ENCODE measurements at regions not wholly inside any gene's neighbourhood (a gene's known extent, or its start where the extent isn't known, plus 50 kb on each side); places are given as distances from the start of the nearest gene placed in this dataset.

DNA sequence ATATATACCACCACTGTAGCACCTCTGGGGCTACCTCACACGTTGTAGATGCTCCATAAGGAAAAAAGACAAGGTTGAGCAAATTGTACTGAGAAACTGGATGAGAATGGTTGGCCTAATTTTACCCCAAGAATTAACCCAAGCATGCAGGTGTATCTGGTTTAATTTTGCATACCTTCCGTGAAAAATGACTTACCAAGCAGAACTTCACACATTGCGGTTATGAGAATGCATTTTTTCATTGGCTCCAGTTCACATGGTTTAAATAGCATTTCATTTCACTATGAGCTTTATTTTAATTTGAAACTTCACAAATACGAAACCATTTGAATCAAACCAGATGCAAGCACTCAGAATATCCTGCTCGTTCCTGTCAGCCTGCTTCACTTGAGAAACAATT is 512.2 kb downstream of the LTN1 start:
- Histone ChIP-seq H3K27me3 (ENCODE audit: control insufficient read depth in 2 of 2, insufficient read depth in 2 of 2, low read length in 2 of 2) (no peaks in the 10 kb centered on the region), H3K79me2 (ENCODE audit: control insufficient read depth, insufficient read depth, low read length) (no peaks in the 10 kb centered on the region), H3K9ac (replicated peaks; ENCODE audit: extremely low read depth, insufficient read depth, low read length) (no peak overlapping the region), H3K4me2 (ENCODE audit: insufficient read depth, low read length) (no peak overlapping the region), H4K20me1 (replicated peaks; ENCODE audit: control insufficient read depth, extremely low read depth, insufficient read depth, low read length) (no peaks in the 10 kb centered on the region), H3K4me3 (replicated peaks in 1 of 3; ENCODE audit: insufficient read depth in 1 of 3, low read depth in 1 of 3, low read length in 3 of 3) (no peak overlapping the region), H2AFZ (ENCODE audit: low read depth, low read length) (no peak overlapping the region), H3K4me1 (ENCODE audit: control insufficient read depth, extremely low read depth, insufficient read depth, low read length) (no peaks in the 10 kb centered on the region), H3K27ac (ENCODE audit: insufficient read depth, low read depth, low read length) (no peak overlapping the region), H3K9me3 (replicated peaks; ENCODE audit: control insufficient read depth, insufficient read depth, low read length) (no peaks in the 10 kb centered on the region), H3K9me1 (replicated peaks; ENCODE audit: control insufficient read depth, extremely low read depth, insufficient read depth, low read length) (no peaks in the 10 kb centered on the region), H3K36me3 (ENCODE audit: control insufficient read depth in 2 of 2, extremely low read depth in 1 of 2, insufficient read depth in 2 of 2, low read length in 2 of 2) (no peaks in the 10 kb centered on the region)
- no peak for FAIRE-seq
- CTCF ChIA-PET = no interaction called here
- POLR2A ChIA-PET = no interaction called here
- no TSS peak for BruUV-seq (replicated peaks)
- dilution Hi-C loops (cut with MboI; ENCODE audit: extremely low pct_ligation_motif_present, low sequenced_read_pairs) (no loop called here), intact Hi-C loops (cut with micrococcal nuclease) (no loop called here)
- TF ChIP-seq POLR2A (IDR thresholded peaks at IDR 0.05; ENCODE audit: low read depth, low read length) (no peak), GATA2 (IDR thresholded peaks at IDR 0.05; ENCODE audit: insufficient read depth, insufficient read length, low read depth, low read length) (no peak), FOS (IDR thresholded peaks at IDR 0.05; ENCODE audit: borderline replicate concordance, insufficient read depth, low read length) (no peak), JUN (IDR thresholded peaks at IDR 0.05; ENCODE audit: borderline replicate concordance, insufficient read depth, insufficient read length, low read depth) (no peak), EZH2 (IDR thresholded peaks at IDR 0.05; ENCODE audit: borderline replicate concordance, low read depth, low read length, severe bottlenecking) (no peak)
- TF ChIP-seq, protein P1, sequence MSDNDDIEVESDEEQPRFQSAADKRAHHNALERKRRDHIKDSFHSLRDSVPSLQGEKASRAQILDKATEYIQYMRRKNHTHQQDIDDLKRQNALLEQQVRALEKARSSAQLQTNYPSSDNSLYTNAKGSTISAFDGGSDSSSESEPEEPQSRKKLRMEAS (IDR thresholded peaks at IDR 0.05; ENCODE audit: insufficient read depth, insufficient read length) = no peak
- no peak for DNase-seq (ENCODE audit: low read depth, low spot score)

DNA sequence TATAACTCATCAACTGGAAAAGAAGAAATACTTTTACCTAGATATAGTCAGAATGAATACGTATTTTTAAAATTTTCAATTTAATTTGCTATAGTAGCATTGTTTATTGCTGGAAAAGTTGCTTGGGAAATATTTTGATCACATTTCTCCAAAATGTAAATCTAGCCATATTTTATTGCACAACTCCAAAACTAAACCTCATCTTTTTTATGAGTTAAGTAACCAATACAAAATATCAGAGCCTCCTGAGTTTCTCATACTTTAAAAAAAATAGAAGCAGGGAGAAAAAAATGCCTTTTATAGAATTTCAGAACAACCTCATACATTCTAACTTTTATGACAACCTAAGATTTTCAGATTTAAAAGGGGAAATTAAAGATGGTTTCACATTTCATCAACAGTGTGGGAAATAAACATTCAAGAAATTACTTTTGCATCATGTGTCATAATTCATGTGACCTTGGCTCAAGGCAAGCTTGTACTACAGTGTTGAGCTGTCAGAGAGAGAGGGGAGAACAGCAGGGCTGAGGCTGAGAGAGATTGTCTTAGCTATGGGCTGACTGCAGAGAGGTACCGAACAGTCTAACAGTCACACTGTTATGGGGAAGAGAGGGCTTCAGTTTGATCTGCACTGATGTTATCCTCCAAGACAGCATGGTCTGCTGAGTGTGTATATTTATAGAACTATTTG is 519.0 kb downstream of the LTN1 start:
- ChIA-PET CTCF (interaction anchor here (1.0 kb wide), 1 partner anchor 275 kb away, joined by 3 read pairs; no protein-coding TSS in a partner anchor), POLR2A (no interaction called here)
- no peak for DNase-seq (ENCODE audit: low read depth, low spot score)
- no TSS peak for BruUV-seq (replicated peaks)
- Histone ChIP-seq H3K9me3 (replicated peaks; ENCODE audit: control insufficient read depth, insufficient read depth, low read length) (no peaks in the 10 kb centered on the region), H4K20me1 (replicated peaks; ENCODE audit: control insufficient read depth, extremely low read depth, insufficient read depth, low read length) (no peaks in the 10 kb centered on the region), H3K4me1 (ENCODE audit: control insufficient read depth, extremely low read depth, insufficient read depth, low read length) (no peaks in the 10 kb centered on the region), H2AFZ (ENCODE audit: low read depth, low read length) (peak overlapping the region; percentile 13), H3K9ac (replicated peaks; ENCODE audit: extremely low read depth, insufficient read depth, low read length) (no peak overlapping the region), H3K79me2 (ENCODE audit: control insufficient read depth, insufficient read depth, low read length) (no peaks in the 10 kb centered on the region), H3K27me3 (ENCODE audit: control insufficient read depth in 2 of 2, insufficient read depth in 2 of 2, low read length in 2 of 2) (no peaks in the 10 kb centered on the region), H3K4me3 (replicated peaks in 1 of 3; ENCODE audit: insufficient read depth in 1 of 3, low read depth in 1 of 3, low read length in 3 of 3) (no peak overlapping the region), H3K4me2 (ENCODE audit: insufficient read depth, low read length) (no peak overlapping the region), H3K9me1 (replicated peaks; ENCODE audit: control insufficient read depth, extremely low read depth, insufficient read depth, low read length) (no peaks in the 10 kb centered on the region), H3K27ac (ENCODE audit: insufficient read depth, low read depth, low read length) (no peak overlapping the region), H3K36me3 (ENCODE audit: control insufficient read depth in 2 of 2, extremely low read depth in 1 of 2, insufficient read depth in 2 of 2, low read length in 2 of 2) (no peaks in the 10 kb centered on the region)
- intact Hi-C loops (cut with micrococcal nuclease) (no loop called here), dilution Hi-C loops (cut with MboI; ENCODE audit: extremely low pct_ligation_motif_present, low sequenced_read_pairs) (no loop called here)
- no peak for FAIRE-seq
- TF ChIP-seq POLR2A (IDR thresholded peaks at IDR 0.05; ENCODE audit: low read depth, low read length) (no peak), FOS (IDR thresholded peaks at IDR 0.05; ENCODE audit: borderline replicate concordance, insufficient read depth, low read length) (no peak), EZH2 (IDR thresholded peaks at IDR 0.05; ENCODE audit: borderline replicate concordance, low read depth, low read length, severe bottlenecking) (no peak), POLR2AphosphoS5 (IDR thresholded peaks at IDR 0.05; ENCODE audit: insufficient read depth, low read depth, low read length) (no peak), JUN (IDR thresholded peaks at IDR 0.05; ENCODE audit: borderline replicate concordance, insufficient read depth, insufficient read length, low read depth) (no peak), GATA2 (IDR thresholded peaks at IDR 0.05; ENCODE audit: insufficient read depth, insufficient read length, low read depth, low read length) (no peak), MYC (IDR thresholded peaks at IDR 0.05; ENCODE audit: low read depth, low read length) (no peak)
- TF ChIP-seq, protein P1 (IDR thresholded peaks at IDR 0.05; ENCODE audit: insufficient read depth, insufficient read length) = no peak
- TF ChIP-seq, protein P2, sequence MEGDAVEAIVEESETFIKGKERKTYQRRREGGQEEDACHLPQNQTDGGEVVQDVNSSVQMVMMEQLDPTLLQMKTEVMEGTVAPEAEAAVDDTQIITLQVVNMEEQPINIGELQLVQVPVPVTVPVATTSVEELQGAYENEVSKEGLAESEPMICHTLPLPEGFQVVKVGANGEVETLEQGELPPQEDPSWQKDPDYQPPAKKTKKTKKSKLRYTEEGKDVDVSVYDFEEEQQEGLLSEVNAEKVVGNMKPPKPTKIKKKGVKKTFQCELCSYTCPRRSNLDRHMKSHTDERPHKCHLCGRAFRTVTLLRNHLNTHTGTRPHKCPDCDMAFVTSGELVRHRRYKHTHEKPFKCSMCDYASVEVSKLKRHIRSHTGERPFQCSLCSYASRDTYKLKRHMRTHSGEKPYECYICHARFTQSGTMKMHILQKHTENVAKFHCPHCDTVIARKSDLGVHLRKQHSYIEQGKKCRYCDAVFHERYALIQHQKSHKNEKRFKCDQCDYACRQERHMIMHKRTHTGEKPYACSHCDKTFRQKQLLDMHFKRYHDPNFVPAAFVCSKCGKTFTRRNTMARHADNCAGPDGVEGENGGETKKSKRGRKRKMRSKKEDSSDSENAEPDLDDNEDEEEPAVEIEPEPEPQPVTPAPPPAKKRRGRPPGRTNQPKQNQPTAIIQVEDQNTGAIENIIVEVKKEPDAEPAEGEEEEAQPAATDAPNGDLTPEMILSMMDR (IDR thresholded peaks at IDR 0.05; ENCODE audit: extremely low read depth in 1 of 2, insufficient read depth in 1 of 2, low read depth in 1 of 2, low read length in 2 of 2) = no peak
